K562 (cell line): ENCODE measurements at regions not wholly inside any gene's neighbourhood (a gene's known extent, or its start where the extent isn't known, plus 50 kb on each side); places are given as distances from the start of the nearest gene placed in this dataset.

Experiments
- POLR2A ChIP-seq: fragments of 450-650 bp; conservative IDR thresholded peaks from 2 replicates; pipeline ENCODE4 v1.6.1; 2016
- WHSC1 ChIP-seq: IDR thresholded peaks from one replicate; pipeline ENCODE4 v1.6.1; 2012; ENCODE audit warnings: low read length, control low read depth, inconsistent platforms
- ZNF232 ChIP-seq: sonication (generic); formaldehyde crosslinking; IDR thresholded peaks from 2 replicates; pipeline ENCODE4 v1.8.0; 2022; ENCODE audit warnings: mild to moderate bottlenecking, missing genetic modification reagents
- TF ChIP-seq, protein P1 (sequence below), 2 experiments: fragments of 450-650 bp in 1 of 2; sonication (generic) in 1 of 2; formaldehyde crosslinking in 1 of 2; IDR thresholded peaks in 1 of 2; conservative IDR thresholded peaks in 1 of 2; 2 replicates each; pipeline versions ENCODE4 v1.6.1 to v1.8.1; 2016 to 2023; ENCODE audit warnings: mild to moderate bottlenecking in 2 of 2, moderate library complexity in 2 of 2, inconsistent platforms in 1 of 2, missing genetic modification reagents in 1 of 2
- TF ChIP-seq, protein P2 (sequence below): sonication (generic); formaldehyde crosslinking; IDR thresholded peaks from 2 replicates; pipeline ENCODE4 v1.8.1; 2023; ENCODE audit warnings: mild to moderate bottlenecking, missing genetic modification reagents
- TF ChIP-seq, protein P3 (sequence below), 3 experiments: IDR thresholded peaks in 2 of 3; conservative IDR thresholded peaks in 1 of 3; 2 replicates each; pipeline ENCODE4 v1.5.1; 2011 to 2012; ENCODE audit warnings: low read length in 3 of 3, mild to moderate bottlenecking in 3 of 3, control low read depth in 2 of 3, improper control_type of control experiment in 1 of 3, inconsistent platforms in 1 of 3, low read depth in 1 of 3, mixed read lengths in 1 of 3, moderate library complexity in 1 of 3; ENCODE audit not compliant: insufficient read depth in 2 of 3

DNA sequence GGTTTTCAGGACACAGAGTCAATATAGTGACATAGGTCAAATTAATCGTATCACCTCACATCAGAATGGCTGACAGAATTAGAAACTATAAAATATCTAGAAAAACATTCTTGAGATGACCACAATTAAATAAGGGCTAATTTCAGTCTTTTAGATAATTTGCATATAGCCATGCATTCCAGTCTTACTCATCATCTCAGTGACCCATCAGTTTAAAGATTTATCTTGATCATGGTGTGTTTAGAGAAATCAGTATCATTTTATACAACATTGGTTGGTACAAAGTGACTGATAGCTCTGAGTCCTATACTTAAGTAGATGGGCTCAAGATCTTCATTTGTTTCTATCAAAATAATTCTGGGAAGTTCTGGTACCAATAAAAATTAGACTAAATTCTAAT, 262.3 kb upstream of the SNX7 start:
- TF ChIP-seq ZNF232 (CRISPR knock-in tag) = no peak
- TF ChIP-seq POLR2A = no peak
- TF ChIP-seq, protein P1, sequence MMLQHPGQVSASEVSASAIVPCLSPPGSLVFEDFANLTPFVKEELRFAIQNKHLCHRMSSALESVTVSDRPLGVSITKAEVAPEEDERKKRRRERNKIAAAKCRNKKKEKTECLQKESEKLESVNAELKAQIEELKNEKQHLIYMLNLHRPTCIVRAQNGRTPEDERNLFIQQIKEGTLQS (IDR thresholded peaks at IDR 0.05) = no peak
- TF ChIP-seq, protein P1 (CRISPR knock-in tag; conservative IDR thresholded peaks at IDR 0.05) = no peak
- TF ChIP-seq WHSC1 = no peak
- TF ChIP-seq, protein P2, sequence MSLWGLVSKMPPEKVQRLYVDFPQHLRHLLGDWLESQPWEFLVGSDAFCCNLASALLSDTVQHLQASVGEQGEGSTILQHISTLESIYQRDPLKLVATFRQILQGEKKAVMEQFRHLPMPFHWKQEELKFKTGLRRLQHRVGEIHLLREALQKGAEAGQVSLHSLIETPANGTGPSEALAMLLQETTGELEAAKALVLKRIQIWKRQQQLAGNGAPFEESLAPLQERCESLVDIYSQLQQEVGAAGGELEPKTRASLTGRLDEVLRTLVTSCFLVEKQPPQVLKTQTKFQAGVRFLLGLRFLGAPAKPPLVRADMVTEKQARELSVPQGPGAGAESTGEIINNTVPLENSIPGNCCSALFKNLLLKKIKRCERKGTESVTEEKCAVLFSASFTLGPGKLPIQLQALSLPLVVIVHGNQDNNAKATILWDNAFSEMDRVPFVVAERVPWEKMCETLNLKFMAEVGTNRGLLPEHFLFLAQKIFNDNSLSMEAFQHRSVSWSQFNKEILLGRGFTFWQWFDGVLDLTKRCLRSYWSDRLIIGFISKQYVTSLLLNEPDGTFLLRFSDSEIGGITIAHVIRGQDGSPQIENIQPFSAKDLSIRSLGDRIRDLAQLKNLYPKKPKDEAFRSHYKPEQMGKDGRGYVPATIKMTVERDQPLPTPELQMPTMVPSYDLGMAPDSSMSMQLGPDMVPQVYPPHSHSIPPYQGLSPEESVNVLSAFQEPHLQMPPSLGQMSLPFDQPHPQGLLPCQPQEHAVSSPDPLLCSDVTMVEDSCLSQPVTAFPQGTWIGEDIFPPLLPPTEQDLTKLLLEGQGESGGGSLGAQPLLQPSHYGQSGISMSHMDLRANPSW (CRISPR knock-in tag) = no peak
- TF ChIP-seq, protein P3, sequence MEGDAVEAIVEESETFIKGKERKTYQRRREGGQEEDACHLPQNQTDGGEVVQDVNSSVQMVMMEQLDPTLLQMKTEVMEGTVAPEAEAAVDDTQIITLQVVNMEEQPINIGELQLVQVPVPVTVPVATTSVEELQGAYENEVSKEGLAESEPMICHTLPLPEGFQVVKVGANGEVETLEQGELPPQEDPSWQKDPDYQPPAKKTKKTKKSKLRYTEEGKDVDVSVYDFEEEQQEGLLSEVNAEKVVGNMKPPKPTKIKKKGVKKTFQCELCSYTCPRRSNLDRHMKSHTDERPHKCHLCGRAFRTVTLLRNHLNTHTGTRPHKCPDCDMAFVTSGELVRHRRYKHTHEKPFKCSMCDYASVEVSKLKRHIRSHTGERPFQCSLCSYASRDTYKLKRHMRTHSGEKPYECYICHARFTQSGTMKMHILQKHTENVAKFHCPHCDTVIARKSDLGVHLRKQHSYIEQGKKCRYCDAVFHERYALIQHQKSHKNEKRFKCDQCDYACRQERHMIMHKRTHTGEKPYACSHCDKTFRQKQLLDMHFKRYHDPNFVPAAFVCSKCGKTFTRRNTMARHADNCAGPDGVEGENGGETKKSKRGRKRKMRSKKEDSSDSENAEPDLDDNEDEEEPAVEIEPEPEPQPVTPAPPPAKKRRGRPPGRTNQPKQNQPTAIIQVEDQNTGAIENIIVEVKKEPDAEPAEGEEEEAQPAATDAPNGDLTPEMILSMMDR (IDR thresholded peaks at IDR 0.05 in 2 of 3, conservative IDR thresholded peaks at IDR 0.05 in 1 of 3; ENCODE audit: insufficient read depth in 2 of 3, low read depth in 1 of 3, low read length in 3 of 3) = no peak
